ENCODE measurements at regions not wholly inside any gene's neighbourhood (a gene's known extent, or its start where the extent isn't known, plus 50 kb on each side); places are given as distances from the start of the nearest gene placed in this dataset.

GRCh38 chr22:48738204-48738980 lies 1089.3 kb downstream of the BRD1 start:
- in situ Hi-C loops (cut with HindIII; ENCODE audit: low pct_unique_long_range_greater_than_20kb, low sequenced_read_pairs), result no loop called here
- no peak for DNase-seq (ENCODE audit: low read depth, low spot score)

- in situ Hi-C loops (cut with HindIII; ENCODE audit: low pct_unique_long_range_greater_than_20kb, low sequenced_read_pairs), result no loop called here
- DNase-seq (ENCODE audit: low read depth, low spot score), result no peak
Measured at GRCh38 chr22:48737461-48738203, 1090.0 kb downstream of the BRD1 start.

- in situ Hi-C loops (cut with HindIII; ENCODE audit: low pct_unique_long_range_greater_than_20kb, low sequenced_read_pairs), result no loop called here
- DNase-seq (ENCODE audit: low read depth, low spot score), result no peak
Measured at GRCh38 chr22:48736593-48737460, 1090.8 kb downstream of the BRD1 start.

GRCh38 chr22:48734961-48735360 lies 1092.7 kb downstream of the BRD1 start:
- in situ Hi-C loops (cut with HindIII; ENCODE audit: low pct_unique_long_range_greater_than_20kb, low sequenced_read_pairs), result no loop called here
- DNase-seq (ENCODE audit: low read depth, low spot score), result no peak

GRCh38 chr22:48734359-48734758 lies 1093.3 kb downstream of the BRD1 start:
- no peak for DNase-seq (ENCODE audit: low read depth, low spot score)
- in situ Hi-C loops (cut with HindIII; ENCODE audit: low pct_unique_long_range_greater_than_20kb, low sequenced_read_pairs), result no loop called here

GRCh38 chr22:48729499-48730171 lies 1098.0 kb downstream of the BRD1 start:
- no peak for DNase-seq (ENCODE audit: low read depth, low spot score)
- in situ Hi-C loops (cut with HindIII; ENCODE audit: low pct_unique_long_range_greater_than_20kb, low sequenced_read_pairs), result no loop called here

GRCh38 chr22:48727454-48728058 lies 1100.1 kb downstream of the BRD1 start:
- in situ Hi-C loops (cut with HindIII; ENCODE audit: low pct_unique_long_range_greater_than_20kb, low sequenced_read_pairs), result no loop called here
- DNase-seq (ENCODE audit: low read depth, low spot score), result no peak

- DNase-seq (ENCODE audit: low read depth, low spot score), result no peak
- in situ Hi-C loops (cut with HindIII; ENCODE audit: low pct_unique_long_range_greater_than_20kb, low sequenced_read_pairs), result no loop called here
Measured at GRCh38 chr22:48724899-48725298, 1102.8 kb downstream of the BRD1 start.

- no peak for DNase-seq (ENCODE audit: low read depth, low spot score)
- in situ Hi-C loops (cut with HindIII; ENCODE audit: low pct_unique_long_range_greater_than_20kb, low sequenced_read_pairs), result no loop called here
Measured at GRCh38 chr22:48722661-48723060, 1105.0 kb downstream of the BRD1 start.

GRCh38 chr22:48721395-48721669 lies 1106.3 kb downstream of the BRD1 start:
- in situ Hi-C loops (cut with HindIII; ENCODE audit: low pct_unique_long_range_greater_than_20kb, low sequenced_read_pairs), result no loop called here
- DNase-seq (ENCODE audit: low read depth, low spot score), result no peak

GRCh38 chr22:48720662-48721394 lies 1106.8 kb downstream of the BRD1 start:
- no peak for DNase-seq (ENCODE audit: low read depth, low spot score)
- in situ Hi-C loops (cut with HindIII; ENCODE audit: low pct_unique_long_range_greater_than_20kb, low sequenced_read_pairs), result no loop called here

GRCh38 chr22:48719978-48720661 lies 1107.6 kb downstream of the BRD1 start:
- no peak for DNase-seq (ENCODE audit: low read depth, low spot score)
- in situ Hi-C loops (cut with HindIII; ENCODE audit: low pct_unique_long_range_greater_than_20kb, low sequenced_read_pairs), result no loop called here

- DNase-seq (ENCODE audit: low read depth, low spot score), result no peak
- in situ Hi-C loops (cut with HindIII; ENCODE audit: low pct_unique_long_range_greater_than_20kb, low sequenced_read_pairs), result no loop called here
Measured at GRCh38 chr22:48718818-48719500, 1108.7 kb downstream of the BRD1 start.

- no peak for DNase-seq (ENCODE audit: low read depth, low spot score)
Measured at GRCh38 chr22:48717883-48718817, 1109.5 kb downstream of the BRD1 start.

More at GRCh38 chr22:48717883-48718817, 1109.5 kb downstream of the BRD1 start:
- in situ Hi-C loops (cut with HindIII; ENCODE audit: low pct_unique_long_range_greater_than_20kb, low sequenced_read_pairs), result no loop called here

Data from SK-MEL-5 (cell line).